HG02571 (cell line): ENCODE measurements at regions not wholly inside any gene's neighbourhood (a gene's known extent, or its start where the extent isn't known, plus 50 kb on each side); places are given as distances from the start of the nearest gene placed in this dataset.
"Not testable (repeated sequence)": the region's sequence is repeated elsewhere in the genome, so short reads cannot be mapped to it uniquely, and the experiment has no call there.

Experiments
- ATAC-seq: cut with Tn5 transposase; IDR thresholded peaks from one replicate; pipeline ENCODE4 v1.9.1; 2021; ENCODE audit warnings: mild to moderate bottlenecking, moderate library complexity; ENCODE audit not compliant: unreplicated experiment

- not testable (repeated sequence) for ATAC-seq
These were observed 108.4 kb upstream of the SAMD11 start for GRCh38 chr1:815147-815922.

DNA sequence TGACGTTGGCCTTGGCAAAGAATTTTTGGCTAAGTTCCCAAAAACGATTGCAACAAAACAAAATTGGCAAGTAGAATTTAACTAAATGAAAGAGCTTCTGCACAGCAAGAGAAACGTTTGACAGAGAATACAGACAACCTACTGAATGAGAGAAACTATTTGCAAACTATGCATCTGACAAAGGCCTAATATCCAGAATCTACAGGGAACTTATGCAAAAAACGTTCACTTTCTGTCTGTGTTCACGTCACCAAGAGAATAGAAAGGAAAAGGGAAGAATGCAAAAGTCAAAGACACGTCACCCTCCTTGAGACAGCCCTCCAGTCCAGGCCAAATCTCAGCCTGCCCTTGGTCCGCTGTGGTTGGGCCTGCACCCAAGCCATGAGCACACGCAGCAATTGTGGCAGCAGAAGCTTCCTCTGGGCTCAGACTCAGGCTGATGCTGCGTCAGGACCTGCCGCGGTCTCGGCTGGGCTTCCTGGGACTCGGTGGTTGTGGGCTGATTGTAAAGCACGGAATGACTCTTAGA, 106.6 kb upstream of the SAMD11 start:
- not testable (repeated sequence) for ATAC-seq

GRCh38 chr1:817658-818617, 105.8 kb upstream of the SAMD11 start:
- not testable (repeated sequence) for ATAC-seq

GRCh38 chr1:818618-819291, 105.0 kb upstream of the SAMD11 start:
- no peak for ATAC-seq

DNA sequence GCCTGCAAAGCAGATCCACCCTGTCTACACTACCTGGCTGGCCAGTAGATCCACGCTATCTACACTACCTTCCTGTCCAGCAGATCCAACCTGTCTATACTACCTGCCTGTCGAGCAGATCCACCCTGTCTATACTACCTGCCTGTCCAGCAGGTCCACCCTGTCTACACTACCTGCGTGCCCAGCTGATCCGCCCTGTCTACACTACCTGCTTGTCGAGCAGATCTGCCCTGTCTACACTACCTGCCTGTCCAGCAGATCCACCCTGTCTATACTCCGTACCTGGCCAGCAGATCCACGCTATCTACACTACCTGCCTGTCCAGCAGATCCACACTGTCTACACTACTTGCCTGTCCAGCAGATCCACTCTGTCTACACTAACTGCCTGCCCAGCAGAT, 102.8 kb upstream of the SAMD11 start:
- no peak for ATAC-seq

DNA sequence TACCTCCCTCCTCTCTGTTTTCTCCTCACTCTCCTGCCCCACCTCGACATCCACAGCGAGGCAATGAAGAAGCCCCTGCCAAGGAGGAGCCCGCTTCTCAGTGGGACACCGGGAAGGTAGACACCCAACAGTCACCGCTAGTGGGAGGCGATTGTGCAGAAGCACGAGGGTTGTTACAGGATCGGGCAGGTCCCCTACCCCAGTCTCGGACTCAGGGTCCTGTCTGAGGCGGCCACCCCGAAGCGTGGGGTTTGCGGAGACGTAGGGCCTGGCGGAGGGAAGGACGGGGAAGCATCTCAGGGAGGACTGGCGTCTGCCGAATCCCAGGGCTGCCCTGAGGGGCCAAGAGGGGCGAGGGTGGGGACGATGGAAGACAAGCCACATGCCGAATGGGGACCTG, 96.9 kb upstream of the SAMD11 start:
- peak; percentile 34 for ATAC-seq

- peak; percentile 76 for ATAC-seq
These were observed 96.3 kb upstream of the SAMD11 start for GRCh38 chr1:827211-828063.

- not testable (repeated sequence) for ATAC-seq
These were observed 94.4 kb upstream of the SAMD11 start for GRCh38 chr1:829324-829723.

GRCh38 chr1:829932-830331, 93.8 kb upstream of the SAMD11 start:
- ATAC-seq, result not testable (repeated sequence)

GRCh38 chr1:830750-831149, 93.0 kb upstream of the SAMD11 start:
- not testable (repeated sequence) for ATAC-seq

GRCh38 chr1:831522-831921, 92.2 kb upstream of the SAMD11 start:
- no peak for ATAC-seq

DNA sequence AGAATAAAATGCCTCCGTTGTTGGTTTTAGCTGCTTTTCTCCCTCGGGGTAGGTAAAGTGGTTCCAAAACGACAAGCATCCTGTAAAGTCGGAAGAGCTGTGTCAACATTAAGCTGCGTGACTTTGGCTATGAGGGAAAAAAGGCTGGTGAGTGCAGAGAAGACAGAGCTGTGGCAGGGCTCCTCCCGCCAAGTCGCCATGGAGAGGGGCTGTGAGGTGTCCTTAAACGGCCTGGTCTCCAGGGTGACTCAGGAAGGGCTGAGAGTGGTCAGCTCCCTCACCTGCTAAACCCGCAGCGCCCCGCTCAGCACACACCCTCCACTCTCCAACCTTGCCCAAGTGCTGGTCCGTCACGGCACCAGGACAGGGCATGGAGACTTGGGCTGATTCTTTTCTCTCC, 91.6 kb upstream of the SAMD11 start:
- ATAC-seq, result no peak

GRCh38 chr1:833226-833625, 90.5 kb upstream of the SAMD11 start:
- ATAC-seq, result not testable (repeated sequence)

DNA sequence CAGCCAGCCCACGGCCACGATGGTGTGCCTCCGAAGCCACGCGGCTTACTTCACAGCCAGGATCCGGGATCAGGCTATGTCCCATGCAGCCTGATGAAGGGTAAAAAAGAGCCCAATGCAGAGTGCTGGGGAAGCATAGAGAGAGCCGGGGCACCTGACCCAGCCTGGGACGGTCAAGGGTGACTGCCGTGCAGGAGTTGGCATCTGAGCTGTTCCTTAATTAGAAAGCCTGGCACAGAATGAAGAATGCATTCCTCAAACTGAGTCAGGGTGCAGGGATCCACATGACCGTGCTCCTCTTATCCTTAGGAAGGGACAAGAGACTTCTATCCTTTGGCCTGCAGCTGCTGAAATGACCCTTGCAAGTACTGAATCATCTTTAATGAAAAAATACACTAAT, 88.2 kb upstream of the SAMD11 start:
- ATAC-seq, result not testable (repeated sequence)

GRCh38 chr1:837601-838000, 86.1 kb upstream of the SAMD11 start:
- not testable (repeated sequence) for ATAC-seq

GRCh38 chr1:838291-838690, 85.4 kb upstream of the SAMD11 start:
- ATAC-seq, result not testable (repeated sequence)

- not testable (repeated sequence) for ATAC-seq
These were observed 83.1 kb upstream of the SAMD11 start for GRCh38 chr1:840592-840991.

GRCh38 chr1:841671-842425, 81.9 kb upstream of the SAMD11 start:
- ATAC-seq, result not testable (repeated sequence)

GRCh38 chr1:842799-843198, 80.9 kb upstream of the SAMD11 start:
- not testable (repeated sequence) for ATAC-seq
